HG03039 (cell line): ENCODE measurements at regions not wholly inside any gene's neighbourhood (a gene's known extent, or its start where the extent isn't known, plus 50 kb on each side); places are given as distances from the start of the nearest gene placed in this dataset.
A peak's percentile ranks its signal among the peaks of the same experiment; 100 is the strongest.
"Not testable (repeated sequence)": the region's sequence is repeated elsewhere in the genome, so short reads cannot be mapped to it uniquely, and the experiment has no call there.

Source experiments
- ATAC-seq: cut with Tn5 transposase; IDR thresholded peaks from one replicate; pipeline ENCODE4 v1.9.1; 2021; ENCODE audit warnings: mild to moderate bottlenecking, moderate library complexity; ENCODE audit not compliant: unreplicated experiment

DNA sequence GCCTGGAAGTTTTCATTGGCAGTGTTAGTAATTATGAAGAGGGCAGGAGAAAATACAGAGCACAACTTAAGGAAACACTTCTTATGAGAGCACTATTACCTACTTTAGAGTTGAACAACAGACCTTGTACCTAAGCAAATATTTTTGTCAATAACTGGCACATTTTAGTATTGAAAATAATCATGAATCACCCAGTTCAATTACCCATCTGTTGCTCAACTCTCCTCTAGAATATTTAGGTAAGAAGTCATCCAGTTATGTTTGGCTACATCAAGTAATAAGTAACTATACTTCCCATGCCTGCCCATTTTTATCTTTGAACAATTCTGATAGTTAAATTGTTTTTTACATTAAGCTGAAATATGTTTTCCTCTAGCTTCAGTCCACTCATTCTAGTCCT, 893.4 kb downstream of the DIAPH3 start:
- no peak for ATAC-seq

DNA sequence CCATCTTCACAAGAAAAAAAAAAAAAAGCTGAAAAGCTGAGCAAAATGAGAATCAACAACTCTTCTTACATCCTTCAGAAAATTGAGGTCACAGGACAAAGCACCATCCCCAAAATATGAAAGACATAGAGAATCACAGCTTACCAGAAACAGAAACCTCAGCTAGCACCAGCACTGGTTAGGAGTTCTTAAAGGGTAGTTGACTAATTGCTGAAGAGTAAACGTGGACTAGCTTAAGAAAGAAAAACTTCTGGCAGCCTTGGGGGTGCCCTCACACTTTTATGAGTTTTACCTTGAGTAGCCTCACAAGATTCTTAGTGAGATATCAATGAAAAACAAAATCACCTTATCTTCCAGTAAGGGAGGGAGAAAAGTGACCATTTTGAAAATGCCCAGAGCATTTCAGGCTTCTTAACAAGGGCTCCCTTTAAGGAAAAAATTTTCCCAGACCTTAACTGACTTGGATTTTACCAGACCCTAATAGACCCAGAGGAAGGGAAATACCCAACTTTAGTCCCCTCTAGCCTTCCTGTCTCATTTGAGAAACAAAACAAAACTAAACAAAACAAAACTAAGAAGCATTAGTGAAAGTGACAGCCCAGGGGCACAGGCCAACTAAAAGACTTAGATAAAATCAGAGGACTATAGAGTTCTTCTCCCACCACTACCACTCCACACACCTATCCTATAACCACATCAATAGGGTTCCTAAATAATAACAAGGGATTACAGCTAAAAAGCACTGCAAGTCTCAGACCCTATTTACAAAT, 888.6 kb downstream of the DIAPH3 start:
- peak; percentile 42 for ATAC-seq

DNA sequence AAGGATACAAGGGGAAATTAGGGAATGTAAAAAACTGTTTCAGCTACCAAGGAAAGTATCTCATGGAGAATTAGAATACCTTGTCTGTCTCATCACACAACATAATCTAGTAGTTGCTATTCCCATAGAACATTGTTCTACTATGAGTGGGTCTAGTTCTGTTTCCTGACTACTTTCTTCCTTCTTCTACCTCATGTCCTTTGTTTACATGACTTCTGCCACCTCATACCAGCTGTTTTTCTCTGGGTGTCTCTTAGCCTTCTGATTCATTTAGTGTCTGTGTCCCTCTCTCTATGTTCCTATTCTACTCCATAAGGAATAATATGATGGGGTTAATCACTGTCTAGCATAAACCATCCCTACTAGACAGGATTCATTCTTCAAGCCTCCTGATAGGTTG, 887.3 kb downstream of the DIAPH3 start:
- no peak for ATAC-seq

DNA sequence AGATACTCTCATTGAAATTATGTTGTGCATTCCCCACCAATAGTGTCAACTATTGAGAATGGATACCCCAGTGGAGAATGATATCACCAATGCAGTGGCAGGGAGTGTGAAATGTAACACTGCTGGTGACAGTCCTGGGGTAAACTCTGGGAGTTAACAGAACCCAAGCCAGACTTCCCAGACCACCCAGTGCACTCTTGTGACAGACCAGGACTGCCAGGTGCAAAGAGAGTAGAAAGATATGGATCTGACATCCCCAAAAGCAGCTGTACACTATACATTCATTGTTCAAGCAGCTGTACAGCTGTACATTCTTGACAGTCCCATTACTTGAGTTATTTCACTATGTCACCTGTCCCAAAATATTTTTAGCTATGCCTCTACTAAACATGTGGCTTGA, 886.6 kb downstream of the DIAPH3 start:
- no peak for ATAC-seq

DNA sequence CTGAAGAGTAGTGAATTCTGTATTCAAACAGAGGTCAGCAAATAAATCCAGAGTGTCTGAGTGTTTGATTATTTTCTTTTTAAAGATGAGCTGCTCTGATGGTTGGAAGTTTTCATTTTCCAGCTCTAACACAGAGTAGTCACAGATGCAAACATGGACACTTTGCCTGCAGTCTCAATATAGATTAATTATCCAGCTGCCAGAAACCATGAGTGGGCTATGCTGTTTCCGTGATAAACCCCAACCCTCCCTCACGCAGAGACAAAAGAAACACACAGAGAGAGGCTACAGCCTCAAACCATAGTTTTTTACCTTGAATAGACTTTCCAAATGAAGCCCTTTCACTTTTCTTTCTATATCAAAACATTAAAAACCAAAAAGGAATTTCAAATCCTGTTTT, 884.7 kb downstream of the DIAPH3 start:
- ATAC-seq: no peak

DNA sequence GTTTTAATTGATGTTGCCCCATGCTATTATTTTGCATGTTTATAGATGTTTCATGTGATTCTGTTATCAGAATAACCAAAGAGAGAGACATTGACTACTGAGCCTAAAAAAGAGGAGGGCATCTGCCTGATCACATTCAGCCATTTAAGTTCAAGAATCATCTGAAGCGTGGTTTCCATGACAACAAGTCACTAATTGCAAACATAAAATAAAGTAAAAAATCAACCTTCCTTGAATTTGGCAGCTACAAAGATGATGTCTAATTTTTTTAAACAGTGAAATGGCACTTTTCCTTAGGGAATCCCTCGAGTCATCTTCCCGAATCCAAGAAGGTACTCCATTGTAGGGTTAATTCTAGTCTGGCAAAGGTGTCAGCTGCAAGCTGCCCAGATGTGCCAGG, 884.2 kb downstream of the DIAPH3 start:
- no peak for ATAC-seq

DNA sequence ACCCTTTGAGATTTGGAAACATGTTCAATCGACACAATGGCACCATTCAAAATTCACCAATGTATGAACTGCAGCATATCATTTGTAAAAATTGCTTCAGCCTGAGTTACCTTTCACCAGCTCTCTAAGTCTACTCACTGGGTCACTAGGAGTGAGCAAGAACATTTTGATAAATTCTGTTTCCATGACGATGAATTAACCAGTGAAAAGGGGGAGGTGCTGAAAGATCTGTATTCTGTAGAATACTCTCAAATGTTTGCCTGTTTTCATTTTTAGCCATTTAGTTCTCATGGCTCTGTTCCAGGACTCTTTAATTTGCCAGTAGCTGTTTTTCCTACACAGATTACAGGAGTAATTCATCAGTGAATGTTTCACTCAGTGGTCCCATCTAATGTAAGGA, 883.4 kb downstream of the DIAPH3 start:
- ATAC-seq: no peak

DNA sequence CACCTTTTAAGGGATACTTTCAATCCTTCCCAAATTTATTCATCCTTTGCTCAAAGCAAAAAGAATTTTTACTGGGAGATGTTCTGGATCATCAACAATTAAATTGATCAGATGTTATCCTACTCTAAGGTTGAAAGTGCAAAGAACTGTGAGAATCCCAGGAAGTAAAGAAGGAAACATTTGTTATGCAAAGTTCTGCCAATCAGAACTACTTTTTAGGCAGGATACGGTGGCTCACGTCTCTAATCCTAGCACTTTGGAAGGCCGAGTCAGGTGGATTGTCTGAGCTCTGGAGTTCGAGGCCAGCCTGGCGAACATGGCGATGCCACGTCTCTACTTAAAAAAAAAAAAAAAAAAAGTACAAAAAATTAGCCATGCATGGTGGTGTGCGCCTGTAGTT, 882.3 kb downstream of the DIAPH3 start:
- no peak for ATAC-seq

DNA sequence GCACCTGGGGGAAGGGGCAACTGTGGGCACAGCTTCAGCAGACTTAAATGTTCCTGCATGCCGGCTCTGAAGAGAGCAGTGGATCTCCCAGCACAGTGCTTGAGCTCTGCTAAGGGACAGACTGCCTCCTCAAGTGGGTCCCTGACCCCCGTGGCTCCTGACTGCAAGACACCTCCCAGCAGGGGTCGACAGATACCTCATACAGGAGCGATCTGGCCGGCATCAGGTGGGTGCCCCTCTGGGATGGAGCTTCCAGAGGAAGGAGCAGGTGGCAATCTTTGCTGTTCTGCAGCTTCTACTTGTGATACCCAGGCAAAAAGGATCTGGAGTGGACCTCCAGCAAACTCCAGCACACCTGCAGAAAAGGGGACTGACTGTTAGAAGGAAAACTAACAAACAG, 871.5 kb downstream of the DIAPH3 start:
- not testable (repeated sequence) for ATAC-seq

DNA sequence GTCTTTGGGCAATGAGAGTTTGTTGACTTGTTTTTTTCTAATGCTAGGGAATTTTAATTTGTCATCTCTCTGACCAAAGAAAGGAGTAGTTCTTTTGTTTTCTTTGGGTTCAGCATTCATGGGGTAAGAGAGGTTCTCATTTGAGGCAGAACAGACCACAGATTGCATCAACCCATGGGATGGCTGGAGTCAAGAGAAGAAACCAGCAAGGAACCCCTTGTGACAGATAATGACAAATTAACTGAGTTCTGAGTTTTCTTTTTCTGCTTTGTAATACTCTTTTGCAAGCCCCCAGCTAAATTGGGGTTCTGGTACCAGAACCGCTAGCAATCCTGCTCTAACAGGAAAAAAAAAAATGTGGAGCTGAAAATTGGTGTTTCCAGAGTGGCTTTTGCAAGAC, 864.1 kb downstream of the DIAPH3 start:
- ATAC-seq: no peak

DNA sequence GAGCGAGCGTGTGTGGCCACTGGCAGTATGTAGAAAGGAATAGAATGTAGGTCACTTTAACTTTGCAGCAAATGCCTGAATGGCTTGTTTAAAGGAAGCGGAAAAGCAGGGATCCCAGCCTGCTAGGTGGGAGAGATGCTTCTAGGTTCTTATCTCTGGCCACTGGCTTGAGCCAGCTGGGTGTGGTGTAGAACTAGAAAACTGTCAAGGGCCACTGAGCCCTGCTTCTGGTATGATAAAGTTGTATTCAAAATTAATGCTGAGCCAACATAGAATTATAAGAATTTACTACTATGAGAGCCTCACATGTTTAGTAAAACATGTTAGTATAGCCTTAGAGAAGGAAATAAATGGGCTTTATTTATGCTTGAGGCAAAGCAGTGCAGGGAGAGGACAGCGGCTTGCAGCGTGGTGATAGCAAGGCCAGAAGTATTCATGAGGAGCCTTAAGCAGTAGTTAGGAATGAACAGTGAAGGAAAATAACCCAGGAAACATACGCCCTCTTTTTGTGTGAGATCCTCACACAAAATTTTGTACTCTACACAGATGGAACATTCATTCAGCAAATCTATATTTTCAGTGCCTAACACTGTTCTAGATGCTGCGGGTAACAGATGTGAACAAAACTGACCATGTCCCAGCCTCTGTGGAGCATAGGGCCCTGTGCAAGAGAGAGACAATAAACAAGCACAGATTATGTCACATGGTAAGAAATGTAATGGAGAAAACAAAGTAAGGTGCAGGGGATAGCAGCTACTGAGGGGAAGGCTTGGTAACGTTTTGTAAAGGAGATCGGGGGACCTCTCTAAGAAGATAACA, 863.2 kb downstream of the DIAPH3 start:
- ATAC-seq: no peak

DNA sequence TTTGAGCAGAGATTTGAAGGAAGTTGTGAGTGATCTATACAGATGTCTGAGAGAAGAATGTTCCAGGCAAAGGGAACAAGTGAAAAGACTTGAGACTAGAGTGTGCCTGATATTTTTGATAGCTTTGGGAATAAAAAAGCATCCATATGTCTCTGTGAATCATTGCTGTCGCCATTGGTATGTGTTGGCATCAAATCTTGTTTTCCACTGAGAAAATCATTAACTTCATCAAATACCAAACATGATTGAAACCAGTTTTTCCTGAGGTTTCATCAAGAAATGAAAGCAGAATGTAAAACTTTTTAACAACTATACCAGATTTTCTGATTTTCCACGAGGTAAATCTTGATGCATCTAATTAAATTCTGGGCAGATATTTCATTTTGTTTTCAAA, 862.6 kb downstream of the DIAPH3 start:
- no peak for ATAC-seq

DNA sequence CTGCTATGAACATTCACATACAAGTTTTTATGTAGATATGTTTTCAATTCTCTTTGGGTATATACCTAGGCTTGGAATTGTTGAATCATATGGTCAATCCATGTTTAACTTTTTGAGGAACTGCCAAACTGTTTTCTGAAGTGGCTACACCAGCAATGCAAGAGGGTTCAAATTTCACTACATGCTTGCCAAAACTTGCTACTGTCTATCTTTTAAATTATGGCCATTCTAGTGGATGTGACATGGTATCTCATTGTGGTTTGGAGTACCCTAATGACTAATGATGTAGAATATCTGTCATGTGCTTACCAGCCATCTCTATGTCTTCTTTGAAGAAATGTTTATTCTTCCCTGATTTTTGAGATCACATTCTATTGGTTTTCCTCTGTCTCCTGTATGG, 860.3 kb downstream of the DIAPH3 start:
- ATAC-seq: no peak

DNA sequence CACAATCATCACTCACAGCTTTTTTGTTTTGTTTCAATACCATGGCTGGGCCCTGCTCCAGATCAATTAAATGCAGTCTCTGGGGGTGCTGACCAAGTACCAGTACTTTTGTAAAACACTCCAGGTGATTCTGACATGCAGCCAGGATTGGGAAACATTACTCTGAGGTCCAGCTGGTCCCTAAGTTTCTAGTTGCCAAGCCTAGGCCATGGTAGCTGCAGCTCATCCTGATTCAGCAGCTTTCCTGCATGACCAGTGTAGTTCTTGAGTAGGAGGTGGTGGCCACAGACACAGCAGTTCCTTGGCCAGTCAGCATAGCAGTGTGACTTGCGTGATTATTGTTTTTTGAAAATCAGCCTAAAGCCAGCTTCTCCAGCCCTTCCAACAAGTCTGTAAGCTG, 859.1 kb downstream of the DIAPH3 start:
- no peak for ATAC-seq

DNA sequence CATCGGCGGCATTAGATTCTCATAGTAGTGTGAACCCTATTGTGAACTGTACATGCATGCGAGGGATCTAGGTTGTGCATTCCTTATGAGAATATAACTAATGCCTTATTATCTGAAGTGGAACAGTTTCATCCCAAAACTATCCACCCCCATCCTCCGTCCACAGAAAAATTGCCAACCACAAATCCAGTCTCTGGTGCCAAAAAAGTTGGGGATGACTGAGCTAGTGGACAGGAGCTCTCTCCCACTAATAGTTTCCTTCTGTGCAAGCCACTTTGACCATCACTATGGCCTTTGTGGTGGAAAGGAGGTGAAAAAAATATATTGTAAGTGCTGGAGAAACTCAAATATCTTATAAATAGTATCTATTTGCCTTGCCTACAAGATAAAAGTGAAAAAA, 857.8 kb downstream of the DIAPH3 start:
- ATAC-seq: no peak

DNA sequence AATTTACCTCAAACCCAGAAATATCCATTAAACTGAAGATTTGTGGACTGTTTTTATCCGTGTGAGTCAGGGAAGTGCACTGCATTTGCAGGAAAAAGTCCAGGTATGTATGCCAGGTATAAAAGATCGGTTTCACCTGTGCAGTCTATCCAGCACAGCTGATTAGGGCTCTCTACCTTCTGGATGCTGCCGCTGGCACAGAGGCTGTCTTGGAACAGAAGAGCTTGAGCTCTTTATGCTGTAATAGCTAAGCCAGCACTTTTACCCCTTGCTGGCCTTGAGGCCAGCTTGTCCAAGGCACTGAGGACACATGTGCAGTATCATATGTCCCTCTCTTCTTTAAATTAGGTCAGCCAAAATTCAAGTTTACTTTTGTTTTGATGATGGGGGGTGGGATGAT, 851.0 kb downstream of the DIAPH3 start:
- ATAC-seq: no peak

DNA sequence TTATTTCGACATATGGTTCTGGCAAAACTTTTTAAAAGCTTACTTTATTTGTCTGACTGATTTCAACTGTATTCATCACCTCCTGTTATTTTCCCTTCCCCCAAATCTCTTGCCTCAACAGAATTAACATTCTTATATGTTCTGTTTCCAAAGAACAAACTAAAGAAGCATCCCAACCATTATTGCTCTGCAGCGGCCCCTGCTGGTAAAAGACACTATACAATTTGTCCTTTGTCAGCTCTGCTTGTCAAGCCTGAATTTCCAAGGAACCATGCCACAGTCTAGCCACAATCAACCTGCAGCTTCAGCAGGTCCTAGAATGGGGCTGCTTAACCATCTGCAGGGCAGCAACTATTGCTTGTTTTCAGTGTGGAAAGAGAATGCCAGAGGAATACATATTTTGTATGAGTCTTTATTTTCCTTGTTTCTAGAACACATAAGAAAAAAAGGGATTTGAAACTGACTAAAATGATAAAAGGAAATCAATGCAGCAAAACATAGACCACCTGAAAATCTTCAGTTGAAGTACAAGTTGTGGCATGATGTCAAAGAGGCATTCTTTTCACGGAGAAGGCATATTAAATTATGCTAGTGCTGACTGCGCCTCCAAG, 845.3 kb downstream of the DIAPH3 start:
- ATAC-seq: peak; percentile 67

DNA sequence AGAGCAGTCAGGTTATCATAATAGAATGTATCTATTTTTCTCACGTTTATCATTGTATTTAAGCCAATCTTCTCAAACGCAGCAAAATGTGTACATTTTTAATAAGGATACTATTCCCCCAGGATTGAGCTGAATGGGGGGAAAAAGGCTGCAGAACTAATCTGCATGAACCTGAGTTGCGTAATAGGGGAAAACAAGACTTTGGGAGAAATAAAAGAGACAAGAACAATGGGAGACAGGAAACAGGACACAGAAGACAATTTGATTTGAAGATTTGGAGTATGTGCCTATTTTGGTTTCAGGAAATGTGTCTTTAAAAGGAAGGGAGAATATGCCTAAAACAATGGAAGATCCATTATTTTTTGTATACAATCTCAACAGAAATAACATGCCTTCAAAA, 844.5 kb downstream of the DIAPH3 start:
- no peak for ATAC-seq

DNA sequence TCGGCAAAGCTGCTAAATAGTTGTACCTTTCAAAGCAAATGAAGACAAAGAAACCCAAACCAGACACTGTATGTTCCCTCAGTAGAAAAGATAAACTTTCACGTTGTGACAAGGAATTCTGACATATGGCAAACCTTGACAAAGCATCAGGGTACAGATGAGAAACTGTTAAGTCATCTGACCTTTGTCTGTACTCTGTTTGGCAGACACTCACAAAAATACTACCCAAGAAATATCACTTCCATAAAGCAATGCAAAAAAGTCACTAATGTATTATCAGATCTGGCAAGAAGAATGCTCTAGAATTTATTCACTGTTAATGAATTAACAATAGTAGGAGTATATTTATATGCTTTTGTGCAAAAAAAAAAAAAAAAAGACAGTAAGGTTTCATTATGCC, 843.7 kb downstream of the DIAPH3 start:
- no peak for ATAC-seq

DNA sequence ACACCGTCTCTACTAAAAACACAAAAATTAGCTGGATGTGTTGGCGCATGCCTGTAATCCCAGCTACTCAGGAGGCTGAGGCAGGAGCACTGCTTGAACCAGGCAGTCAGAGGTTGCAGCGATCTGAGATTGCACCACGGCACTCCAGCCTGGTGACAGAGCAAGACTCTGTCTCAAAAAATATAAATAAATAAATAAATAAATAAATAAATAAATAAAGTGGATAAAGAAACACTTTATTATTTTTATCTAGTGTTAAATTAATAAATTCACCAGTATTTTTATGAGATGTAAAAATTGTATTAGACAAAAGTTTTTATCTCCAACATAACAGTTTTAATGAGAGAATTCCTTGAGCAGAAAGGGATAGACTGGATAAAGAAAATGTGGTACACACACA, 839.3 kb downstream of the DIAPH3 start:
- not testable (repeated sequence) for ATAC-seq

DNA sequence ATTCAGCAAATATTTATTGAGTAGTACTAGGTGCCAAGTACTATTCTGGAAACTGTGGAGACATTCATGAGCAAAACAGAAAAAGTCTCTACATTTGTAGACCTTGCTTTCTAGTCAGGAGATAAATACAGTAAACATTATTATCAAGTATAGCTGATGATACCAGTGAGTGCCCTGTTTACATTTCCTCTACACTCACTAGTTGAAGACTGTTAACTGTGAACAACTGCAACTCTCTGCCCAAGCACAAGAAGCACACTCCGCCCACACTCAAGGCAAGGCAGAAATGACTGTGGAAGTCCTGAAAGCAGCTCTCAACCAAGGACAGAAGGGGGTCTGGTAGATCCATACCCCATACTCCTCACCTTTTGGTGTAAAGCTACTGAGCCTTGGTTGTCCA, 837.0 kb downstream of the DIAPH3 start:
- no peak for ATAC-seq

DNA sequence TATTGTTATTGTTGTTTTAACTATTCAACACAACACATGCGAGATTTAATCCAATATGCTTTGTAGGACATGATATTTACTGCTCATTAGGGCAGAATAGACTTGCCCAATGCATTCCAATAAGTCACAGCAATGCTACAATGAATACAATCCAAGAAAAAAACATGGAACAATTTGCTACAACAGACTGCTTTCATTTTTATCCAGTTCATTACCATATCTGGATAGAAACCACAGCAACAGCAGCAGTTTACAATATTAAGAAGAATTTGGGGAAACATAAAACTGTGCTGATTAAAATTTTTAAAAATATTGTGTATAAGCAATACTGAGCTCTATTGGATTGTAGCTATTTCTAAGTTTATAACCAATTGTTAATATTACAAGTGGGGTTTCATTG, 833.0 kb downstream of the DIAPH3 start:
- ATAC-seq: no peak
